HepG2 (cell line): ENCODE measurements at regions not wholly inside any gene's neighbourhood (a gene's known extent, or its start where the extent isn't known, plus 50 kb on each side); places are given as distances from the start of the nearest gene placed in this dataset.

Experiments
- CTCF ChIP-seq: sonication (generic); formaldehyde crosslinking; IDR thresholded peaks from 2 replicates; pipeline ENCODE4 v1.5.0; 2020; ENCODE audit warnings: mild to moderate bottlenecking, missing genetic modification reagents, moderate library complexity
- EZH2 ChIP-seq: conservative IDR thresholded peaks from 2 replicates; pipeline ENCODE4 v1.6.1; 2012; ENCODE audit warnings: mild to moderate bottlenecking, low read depth, low read length, moderate library complexity
- KLF13 ChIP-seq: sonication (generic); formaldehyde crosslinking; IDR thresholded peaks from 2 replicates; pipeline ENCODE4 v1.4.0; 2020; ENCODE audit warnings: mild to moderate bottlenecking, missing genetic modification reagents
- NR2C2 ChIP-seq: sonication (generic); formaldehyde crosslinking; IDR thresholded peaks from 2 replicates; pipeline ENCODE4 v1.4.0; 2020; ENCODE audit warnings: missing genetic modification reagents, mild to moderate bottlenecking, moderate library complexity, borderline replicate concordance
- POLR2AphosphoS2 ChIP-seq: IDR thresholded peaks from 2 replicates; pipeline ENCODE4 v1.6.1; 2011; ENCODE audit warnings: low read depth, low read length, improper control_type of control experiment
- SP4 ChIP-seq: sonication (generic); formaldehyde crosslinking; IDR thresholded peaks from 2 replicates; pipeline ENCODE4 v1.8.1; 2023; ENCODE audit warnings: mild to moderate bottlenecking, missing genetic modification reagents
- ZBTB40 ChIP-seq, 2 experiments: fragments of 450-650 bp in 1 of 2; sonication (generic) in 1 of 2; formaldehyde crosslinking in 1 of 2; IDR thresholded peaks; 2 replicates each; pipeline versions ENCODE4 v1.6.1 to v1.8.0; 2016 to 2022; ENCODE audit warnings: antibody characterized with exemption in 1 of 2, mild to moderate bottlenecking in 1 of 2, missing genetic modification reagents in 1 of 2
- ZNF12 ChIP-seq: sonication (generic); formaldehyde crosslinking; IDR thresholded peaks from 2 replicates; pipeline ENCODE4 v1.5.0; 2020; ENCODE audit warnings: missing genetic modification reagents
- ZNF160 ChIP-seq: sonication (generic); formaldehyde crosslinking; IDR thresholded peaks from 2 replicates; pipeline ENCODE4 v1.8.0; 2022; ENCODE audit warnings: mild to moderate bottlenecking, inconsistent platforms, missing genetic modification reagents
- ZNF274 ChIP-seq: sonication (generic); formaldehyde crosslinking; IDR thresholded peaks from 2 replicates; pipeline ENCODE4 v1.5.1; 2020; ENCODE audit warnings: mild to moderate bottlenecking, missing genetic modification reagents
- ZNF280D ChIP-seq: sonication (generic); formaldehyde crosslinking; IDR thresholded peaks from 2 replicates; pipeline ENCODE4 v1.5.1; 2020; ENCODE audit warnings: mild to moderate bottlenecking, missing genetic modification reagents
- ZNF704 ChIP-seq: sonication (generic); formaldehyde crosslinking; IDR thresholded peaks from 2 replicates; pipeline ENCODE4 v1.8.1; 2023; ENCODE audit warnings: mild to moderate bottlenecking, inconsistent platforms, moderate library complexity, missing genetic modification reagents, borderline replicate concordance

GRCh38 chr21:28431022-28431421 lies 561.7 kb downstream of the LTN1 start:
- TF ChIP-seq ZNF12 = no peak
- no peak for TF ChIP-seq ZNF280D (CRISPR knock-in tag)
- TF ChIP-seq ZBTB40 (IDR thresholded peaks at IDR 0.05) = no peak
- no peak for TF ChIP-seq ZBTB40 (CRISPR knock-in tag; IDR thresholded peaks at IDR 0.05)
- no peak for TF ChIP-seq POLR2AphosphoS2
- TF ChIP-seq KLF13 (CRISPR knock-in tag) = no peak
- TF ChIP-seq NR2C2 (CRISPR knock-in tag) = no peak
- no peak for TF ChIP-seq ZNF704 (CRISPR knock-in tag)
- no peak for TF ChIP-seq ZNF160
- no peak for TF ChIP-seq SP4 (CRISPR knock-in tag)
- no peak for TF ChIP-seq ZNF274
- no peak for TF ChIP-seq EZH2
- TF ChIP-seq CTCF (CRISPR knock-in tag) = no peak
